GM18907 (cell line): ENCODE measurements at regions not wholly inside any gene's neighbourhood (a gene's known extent, or its start where the extent isn't known, plus 50 kb on each side); places are given as distances from the start of the nearest gene placed in this dataset.
"Not testable (repeated sequence)": the region's sequence is repeated elsewhere in the genome, so short reads cannot be mapped to it uniquely, and the experiment has no call there.

Source experiments
- ATAC-seq: cut with Tn5 transposase; IDR thresholded peaks from one replicate; pipeline ENCODE4 v1.9.1; 2021; ENCODE audit warnings: mild to moderate bottlenecking, moderate library complexity; ENCODE audit not compliant: unreplicated experiment

DNA sequence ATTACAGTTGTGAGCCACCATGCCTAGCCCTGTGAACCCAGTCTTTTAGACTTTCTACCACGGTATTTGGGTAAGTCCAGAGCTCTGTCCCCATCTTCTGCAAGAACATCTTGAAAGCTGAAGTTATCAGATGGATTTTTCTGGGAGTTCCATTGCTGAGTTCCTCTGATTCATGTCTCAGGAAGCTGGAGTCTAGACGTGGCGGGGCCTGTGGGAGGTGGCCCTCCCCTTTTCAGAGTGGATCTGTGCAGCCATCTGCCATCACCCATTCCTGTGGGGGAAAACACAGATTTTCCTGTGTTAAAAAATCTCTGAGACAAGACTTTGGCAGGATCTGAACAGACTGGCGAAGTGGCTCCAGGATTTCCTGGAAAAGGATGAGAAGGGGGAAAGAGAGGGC lies 234.3 kb downstream of the NPIPA7 start:
- ATAC-seq: not testable (repeated sequence)

DNA sequence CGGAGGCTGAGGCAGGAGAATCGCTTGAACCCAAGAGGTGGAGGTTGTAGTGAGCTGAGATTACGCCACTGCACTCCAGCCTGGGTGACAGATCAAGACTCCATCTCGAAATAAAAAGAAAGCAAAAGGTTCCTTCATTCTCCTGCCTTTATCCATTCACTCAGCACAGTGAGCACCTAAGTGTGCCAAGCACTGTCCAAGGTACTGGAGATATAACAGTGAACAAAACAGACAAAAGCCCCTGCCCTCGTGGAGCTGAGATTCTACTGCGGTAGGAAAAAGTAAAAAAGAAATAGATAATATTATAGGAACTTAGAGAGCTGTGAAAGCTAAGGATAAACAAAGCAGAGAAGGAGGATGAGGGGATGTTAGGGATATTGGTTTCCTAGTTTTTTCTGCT lies 235.5 kb downstream of the NPIPA7 start:
- not testable (repeated sequence) for ATAC-seq

DNA sequence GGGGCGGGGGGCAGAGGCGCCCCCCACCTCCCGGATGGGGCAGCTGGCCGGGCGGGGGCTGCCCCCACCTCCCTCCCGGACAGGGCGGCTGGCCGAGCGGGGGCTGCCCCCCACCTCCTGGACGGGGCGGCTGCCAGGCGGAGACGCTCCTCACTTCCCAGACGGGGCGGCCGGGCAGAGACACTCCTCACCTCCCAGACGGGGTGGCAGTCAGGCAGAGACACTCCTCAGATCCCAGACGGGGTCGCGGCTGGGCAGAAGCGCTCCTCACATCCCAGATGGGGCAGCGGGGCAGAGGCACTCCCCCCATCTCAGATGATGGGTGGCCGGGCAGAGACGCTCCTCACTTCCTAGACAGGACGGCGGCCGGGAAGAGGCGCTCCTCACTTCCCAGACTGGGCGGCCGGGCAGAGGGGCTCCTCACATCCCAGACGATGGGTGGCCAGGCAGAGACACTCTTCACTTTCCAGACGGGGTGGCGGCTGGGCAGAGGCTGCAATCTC lies 240.1 kb downstream of the NPIPA7 start:
- not testable (repeated sequence) for ATAC-seq

DNA sequence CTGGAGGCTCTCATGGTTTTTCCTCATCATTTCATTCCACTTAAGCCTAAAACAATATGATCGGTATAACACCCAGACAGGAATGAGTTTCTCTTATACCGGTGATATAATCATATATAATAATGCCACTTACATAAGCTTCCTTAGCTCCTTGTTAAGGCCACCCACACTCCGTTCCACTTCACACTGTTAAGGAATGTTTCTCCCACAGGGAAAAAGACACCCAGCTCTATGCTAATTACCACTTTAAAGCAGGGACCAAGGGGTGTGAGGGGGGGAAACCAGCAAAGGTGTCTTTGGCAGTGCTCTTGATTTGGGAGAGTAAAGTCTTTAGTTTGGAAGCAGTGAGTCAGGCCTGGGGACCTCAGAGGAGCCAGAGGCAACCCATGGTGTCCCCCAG lies 245.4 kb downstream of the NPIPA7 start:
- ATAC-seq: not testable (repeated sequence)

DNA sequence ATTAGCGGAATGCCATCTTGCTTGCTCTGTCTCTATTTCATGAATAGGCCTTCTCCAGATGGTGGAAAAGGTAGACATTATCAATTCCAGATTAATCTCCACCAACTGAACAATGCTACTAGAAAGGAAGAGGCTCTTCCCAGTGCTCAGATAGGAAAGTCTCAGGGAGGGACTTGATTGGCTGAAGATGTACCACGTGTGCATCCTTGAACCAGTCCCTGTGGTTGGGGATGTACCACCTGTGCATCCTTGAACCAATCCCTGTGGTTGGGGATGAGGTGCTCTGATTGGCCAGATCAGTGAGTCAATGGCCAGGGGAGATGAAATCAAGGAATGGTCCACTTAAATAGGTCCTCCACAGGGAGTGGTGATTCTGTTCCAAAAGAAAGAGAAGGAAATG lies 246.2 kb downstream of the NPIPA7 start:
- ATAC-seq: not testable (repeated sequence)

DNA sequence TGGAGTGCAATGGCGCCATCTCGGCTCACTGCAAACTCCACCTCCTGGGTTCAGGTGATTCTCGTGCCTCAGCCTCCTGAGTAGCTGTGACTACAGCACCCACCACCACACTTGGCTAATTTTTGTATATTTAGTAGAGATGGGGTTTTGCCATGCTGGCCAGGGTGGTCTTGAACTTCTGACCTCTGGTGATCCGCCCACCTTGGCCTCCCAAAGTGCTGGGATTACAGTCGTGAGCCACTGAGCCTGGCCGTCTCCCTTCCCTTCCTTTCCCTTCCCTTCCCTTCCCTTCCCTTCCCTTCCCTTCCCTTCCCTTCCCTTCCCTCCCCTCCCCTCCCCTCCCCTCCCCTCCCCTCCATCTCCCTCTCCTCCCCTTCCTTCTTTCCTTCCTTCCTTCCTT lies 248.9 kb downstream of the NPIPA7 start:
- not testable (repeated sequence) for ATAC-seq

DNA sequence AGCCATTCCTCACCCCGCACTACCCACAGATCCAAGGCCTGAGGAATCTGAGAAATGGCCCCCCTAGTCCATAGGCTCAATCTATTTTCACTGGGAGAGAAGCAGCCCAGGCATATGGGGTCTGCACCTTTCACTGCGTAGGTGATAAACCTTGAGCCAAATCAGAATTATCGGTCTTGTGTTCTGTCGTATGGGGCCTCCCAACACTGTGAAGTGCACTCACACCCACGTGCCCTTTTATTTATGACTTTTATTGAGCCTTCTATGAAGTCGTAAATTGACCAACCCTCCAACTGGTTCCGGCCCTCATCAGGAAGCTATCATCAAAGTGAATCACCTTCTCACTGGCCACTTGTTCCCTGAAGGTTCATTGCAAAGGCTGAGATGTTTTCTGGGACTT lies 259.3 kb downstream of the NPIPA7 start:
- ATAC-seq: not testable (repeated sequence)

DNA sequence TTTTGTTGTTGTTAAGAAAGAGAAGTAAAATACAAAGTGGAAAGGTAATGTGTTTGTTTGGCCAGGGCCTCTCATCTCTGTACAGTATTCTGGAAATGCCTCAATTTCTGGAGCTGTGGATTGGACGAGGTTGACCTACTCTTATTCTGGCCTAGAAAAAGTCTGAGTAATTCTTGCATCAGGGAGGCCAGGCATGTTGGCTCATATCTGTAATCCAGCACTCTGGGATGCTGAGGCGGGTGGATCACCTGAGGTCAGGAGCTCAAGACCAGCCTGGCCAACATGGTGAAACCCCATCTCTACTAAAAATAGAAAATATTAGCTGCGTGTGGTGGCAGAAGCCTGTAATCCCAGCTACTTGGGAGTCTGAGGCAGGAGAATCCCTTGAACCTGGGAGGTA lies 259.8 kb downstream of the NPIPA7 start:
- not testable (repeated sequence) for ATAC-seq

DNA sequence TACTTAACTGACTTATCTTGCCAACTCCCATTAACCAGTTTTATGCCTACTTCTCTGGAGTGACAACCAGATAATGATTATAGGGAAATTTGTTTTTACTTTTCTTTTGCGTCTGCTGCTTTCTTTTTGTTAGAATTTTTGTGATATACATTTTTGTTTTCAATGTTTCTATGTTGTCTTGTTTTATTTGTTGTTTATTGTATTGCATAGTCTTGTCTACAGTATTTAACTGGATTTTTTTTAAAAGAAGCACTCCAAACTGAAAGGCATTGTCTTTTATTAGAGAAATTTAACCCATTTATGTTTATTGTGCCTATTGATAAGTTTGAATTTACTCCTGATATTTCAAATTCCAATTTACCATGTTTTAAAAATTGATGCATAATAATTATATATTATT lies 264.9 kb downstream of the NPIPA7 start:
- not testable (repeated sequence) for ATAC-seq

DNA sequence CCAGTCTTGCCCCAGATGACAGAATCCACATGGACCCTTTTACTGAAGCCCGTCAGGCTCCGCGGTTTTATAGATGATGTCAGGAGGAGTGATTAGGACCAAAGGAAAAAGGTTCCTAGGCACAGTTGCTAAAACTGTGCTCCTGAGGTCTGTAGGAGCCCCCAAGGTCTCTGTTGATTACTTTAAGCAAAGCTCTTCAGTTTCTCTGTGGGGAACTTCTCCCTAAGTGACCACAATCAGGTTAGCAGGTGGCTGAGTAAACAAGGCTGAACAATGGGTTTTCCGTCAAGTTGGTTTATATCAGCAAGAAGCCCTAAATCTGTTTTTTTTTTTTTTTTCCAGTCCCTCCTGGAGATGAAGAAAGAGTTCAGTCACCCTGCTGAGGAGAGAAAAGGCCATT lies 269.1 kb downstream of the NPIPA7 start:
- ATAC-seq: not testable (repeated sequence)

DNA sequence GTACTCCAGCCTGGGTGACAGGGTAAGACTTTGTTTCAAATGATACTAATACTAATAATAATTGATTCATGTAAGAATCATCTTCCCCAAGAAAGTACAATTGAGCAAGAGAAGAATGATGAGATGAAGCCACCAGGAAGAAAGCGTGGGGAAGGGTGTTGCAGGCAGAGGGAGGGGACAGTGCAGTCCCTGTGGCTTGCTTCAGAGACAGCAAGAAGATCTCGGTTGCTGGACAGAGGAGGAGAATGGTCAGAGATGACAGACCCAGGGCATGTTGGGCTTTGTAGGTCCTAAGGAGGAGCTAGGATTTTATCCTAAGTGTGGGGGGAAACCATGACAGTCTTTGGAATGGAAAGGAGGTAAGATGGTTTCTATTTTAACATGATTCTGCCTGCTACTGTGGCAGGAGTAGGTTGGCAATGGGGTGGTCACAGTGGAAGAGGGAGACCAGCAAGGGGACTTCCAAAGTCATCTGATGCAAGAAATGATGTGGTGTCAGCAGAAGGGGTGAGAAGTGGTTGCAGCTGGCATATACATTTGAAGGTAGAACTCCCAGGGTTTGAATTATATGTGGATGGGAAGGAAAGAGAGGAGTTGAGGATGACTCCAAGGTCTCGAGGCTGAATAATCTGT lies 293.4 kb downstream of the NPIPA7 start:
- ATAC-seq: not testable (repeated sequence)

DNA sequence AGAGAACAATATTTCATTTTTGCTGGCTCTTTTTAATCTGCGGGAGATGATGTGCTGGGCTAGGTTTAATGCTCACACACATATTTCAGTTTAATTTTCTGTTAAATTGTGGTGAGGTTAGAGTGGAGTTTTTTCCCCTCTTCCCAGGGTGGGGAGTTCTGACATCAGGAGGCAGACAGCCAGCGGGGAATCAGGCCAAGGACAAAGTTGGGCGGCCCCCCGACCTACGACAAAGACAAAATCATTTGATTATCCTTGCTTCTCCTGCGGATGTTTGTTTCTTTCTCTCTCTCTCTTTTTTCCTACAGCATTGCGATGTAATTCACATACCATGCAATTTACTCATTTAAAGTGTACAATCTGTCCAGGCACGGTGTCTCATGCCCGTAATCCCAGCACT lies 295.9 kb downstream of the NPIPA7 start:
- not testable (repeated sequence) for ATAC-seq

DNA sequence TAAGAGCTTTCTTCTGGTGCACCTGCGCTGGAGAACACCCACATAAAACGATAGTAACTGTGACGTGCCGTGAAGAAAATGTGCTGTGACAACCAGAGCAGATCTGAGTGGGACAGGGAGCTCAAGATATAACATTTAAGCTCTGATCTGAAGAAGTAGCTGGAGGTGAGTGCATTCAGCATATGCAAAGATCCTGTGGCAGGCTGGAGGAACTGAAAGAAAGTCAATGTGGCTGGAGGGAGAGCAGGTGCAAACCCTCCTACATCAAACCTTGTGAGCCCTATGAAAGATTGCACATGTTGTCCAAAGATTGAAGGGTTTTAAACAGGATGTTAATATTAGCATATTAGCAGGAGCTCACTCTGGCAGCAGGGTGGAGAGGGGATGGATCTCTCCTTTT lies 342.9 kb downstream of the NPIPA7 start:
- not testable (repeated sequence) for ATAC-seq

DNA sequence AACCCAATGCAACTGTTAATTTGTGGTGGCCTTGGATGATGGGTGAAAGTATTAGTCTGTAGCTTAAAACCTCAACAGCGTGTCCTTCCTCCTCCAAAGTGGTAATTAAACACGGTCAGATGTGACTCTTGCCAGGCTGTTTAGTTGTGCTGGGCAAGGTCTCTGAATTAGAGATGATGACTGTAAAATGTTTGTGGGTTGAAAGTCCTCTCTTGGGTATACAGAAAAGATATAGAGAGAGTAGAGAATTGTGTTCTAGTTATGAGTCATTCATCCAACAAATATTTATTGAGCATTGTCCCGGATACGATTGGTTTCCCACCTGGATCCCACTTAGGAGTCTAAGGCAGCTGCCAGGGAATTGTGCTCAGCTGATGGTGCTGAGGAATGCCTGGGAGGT lies 343.7 kb downstream of the NPIPA7 start:
- ATAC-seq: not testable (repeated sequence)

DNA sequence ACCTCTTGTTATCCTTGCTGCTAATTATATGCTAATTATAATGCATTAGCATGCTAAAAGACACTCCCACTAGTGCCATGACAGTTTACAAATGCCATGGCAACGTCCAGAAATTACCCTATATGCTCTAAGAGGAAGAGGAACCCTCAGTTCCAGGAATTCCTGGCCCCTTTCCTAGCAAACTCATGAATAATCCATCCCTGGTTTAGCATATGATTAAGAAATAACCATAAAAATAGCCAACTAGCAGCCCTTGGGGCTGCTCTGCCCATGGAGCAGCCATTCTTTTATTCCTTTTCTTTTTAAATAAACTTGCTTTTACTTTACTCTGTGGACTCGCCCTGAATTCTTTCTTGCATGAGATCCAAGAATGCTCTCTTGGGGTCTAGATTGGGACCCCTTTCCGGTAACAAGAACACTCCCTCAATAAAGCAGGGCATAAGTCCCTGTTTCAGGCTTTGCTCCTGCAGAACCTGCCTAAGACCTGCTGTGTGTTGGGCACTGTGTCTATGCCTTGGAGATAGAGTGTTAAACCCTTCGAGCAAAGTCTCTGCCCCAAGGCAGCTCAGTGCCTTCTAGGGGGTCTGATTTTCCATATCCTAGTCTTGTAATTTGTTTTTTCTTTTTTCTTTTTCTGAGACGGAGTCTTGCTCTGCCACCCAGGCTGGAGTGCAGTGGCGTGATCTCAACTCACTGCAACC lies 345.0 kb downstream of the NPIPA7 start:
- not testable (repeated sequence) for ATAC-seq

DNA sequence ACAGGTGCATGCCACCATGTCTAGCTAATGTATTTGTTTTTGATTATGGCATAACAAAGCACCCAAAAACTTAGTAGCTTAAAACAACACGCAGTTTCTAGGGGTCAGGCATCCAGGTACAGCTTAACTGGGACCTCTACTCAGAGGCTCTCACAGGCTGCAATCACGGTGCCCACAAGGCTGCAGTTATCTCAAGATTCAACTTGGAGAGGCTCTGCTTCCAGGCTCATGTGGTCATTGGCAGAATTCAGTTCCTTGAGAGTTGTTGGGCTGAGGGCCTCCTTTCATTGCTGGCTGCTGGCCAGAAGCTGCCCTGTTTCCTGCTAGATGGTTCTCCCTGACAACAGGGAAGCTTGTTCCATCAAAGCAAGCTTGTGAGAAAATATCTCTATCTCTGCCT lies 348.1 kb downstream of the NPIPA7 start:
- not testable (repeated sequence) for ATAC-seq

DNA sequence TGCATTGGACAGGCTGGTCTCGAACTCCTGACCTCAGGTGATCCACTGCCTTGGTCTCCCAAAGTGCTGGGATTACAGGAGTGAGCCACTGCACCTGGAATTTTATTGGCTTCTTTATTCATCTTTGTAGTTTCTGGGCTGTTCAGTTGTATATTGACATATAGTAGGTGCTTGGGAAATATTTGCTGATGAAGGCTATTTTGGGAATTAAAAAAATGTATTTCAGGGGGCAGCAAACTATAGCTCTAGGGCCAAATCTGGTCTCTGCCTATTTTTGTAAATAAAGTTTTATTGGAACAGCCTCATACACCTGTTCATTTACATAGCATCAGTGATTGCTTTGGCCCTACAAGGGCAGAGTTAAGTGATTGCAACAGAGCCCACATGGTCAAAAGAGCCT lies 363.6 kb downstream of the NPIPA7 start:
- ATAC-seq: not testable (repeated sequence)

DNA sequence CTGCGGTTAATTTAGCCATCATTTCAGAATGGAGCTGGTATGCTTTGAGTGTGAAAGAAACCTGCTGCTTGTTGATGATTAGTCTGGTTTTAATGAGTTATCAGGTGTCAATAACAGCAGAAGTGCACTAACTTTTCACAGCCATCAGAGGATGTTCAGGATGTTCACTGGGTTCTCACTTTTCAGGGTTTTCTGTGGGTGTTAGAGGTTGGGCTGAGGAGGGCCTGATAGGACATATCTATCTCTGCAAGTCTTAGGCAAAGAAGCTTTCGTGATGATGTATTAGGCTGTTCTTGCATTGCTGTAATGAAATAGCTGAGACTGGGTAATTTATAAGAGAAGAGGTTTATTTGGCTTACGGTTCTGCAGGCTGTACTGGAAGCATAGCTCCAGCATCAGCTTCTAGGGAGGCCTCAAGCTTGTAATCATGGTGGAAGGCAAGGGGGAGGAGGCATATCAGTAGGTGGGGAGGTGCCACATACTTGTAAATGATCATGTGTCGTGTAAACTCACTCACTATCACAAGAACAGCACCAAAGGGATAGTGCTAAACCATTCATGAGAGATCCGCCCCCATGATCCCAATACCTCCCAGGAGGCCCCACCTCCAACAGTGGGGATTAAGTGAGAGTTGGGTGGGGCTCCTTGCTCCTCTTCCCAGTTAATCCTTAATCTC lies 376.2 kb downstream of the NPIPA7 start:
- not testable (repeated sequence) for ATAC-seq

DNA sequence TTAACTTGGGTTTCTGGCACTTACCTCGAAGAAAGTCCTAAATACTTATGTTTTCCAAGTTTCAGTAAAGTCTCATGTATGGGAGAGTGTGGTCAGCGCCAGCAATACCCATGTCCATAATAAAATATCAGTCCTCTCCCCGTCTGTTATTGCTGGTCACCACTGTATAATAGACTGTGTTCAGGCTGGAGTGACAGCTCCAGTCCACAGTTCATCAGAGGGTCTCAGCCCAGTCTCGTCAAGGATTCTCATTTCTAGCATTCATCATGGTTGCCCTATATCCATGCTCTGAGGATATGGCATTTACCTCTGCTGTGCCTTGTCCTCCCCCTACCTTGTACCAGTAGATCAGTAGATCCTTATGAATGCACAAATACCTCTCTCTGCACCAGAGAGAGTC lies 384.5 kb downstream of the NPIPA7 start:
- ATAC-seq: no peak

DNA sequence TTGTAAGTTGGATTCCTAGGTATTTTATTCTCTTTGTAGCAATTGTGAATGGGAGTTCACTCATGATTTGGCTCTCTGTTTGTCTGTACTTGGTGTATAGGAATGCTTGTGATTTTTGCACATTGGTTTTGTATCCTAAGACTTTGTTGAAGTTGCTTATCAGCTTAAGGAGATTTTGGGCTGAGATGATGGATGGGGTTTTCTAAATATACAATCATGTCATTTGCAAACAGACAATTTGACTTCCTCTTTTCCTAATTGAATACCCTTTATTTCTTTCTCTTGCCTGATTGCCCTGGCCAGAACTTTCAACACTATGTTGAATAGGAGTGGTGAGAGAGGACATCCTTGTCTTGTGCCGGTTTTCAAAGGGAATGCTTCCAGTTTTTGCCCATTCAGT lies 391.8 kb downstream of the NPIPA7 start:
- not testable (repeated sequence) for ATAC-seq

DNA sequence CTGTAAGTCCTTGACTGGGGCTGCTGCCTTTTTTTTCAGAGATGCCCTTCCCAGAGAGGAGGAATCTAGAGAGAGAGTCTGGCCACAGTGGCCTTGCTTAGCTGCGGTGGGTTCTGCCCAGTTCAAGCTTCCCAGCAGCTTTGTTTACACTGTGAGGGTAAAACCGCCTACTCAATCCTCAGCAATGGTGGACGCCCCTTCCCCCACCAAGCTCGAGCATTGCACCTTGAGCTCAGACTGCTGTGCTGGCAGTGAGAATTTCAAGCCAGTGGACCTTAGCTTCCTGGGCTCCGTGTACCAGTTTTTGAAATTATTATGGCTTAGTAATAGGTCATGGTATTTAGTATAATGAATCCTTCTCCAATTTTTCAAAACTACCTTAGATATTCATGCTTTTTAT lies 395.4 kb downstream of the NPIPA7 start:
- no peak for ATAC-seq

DNA sequence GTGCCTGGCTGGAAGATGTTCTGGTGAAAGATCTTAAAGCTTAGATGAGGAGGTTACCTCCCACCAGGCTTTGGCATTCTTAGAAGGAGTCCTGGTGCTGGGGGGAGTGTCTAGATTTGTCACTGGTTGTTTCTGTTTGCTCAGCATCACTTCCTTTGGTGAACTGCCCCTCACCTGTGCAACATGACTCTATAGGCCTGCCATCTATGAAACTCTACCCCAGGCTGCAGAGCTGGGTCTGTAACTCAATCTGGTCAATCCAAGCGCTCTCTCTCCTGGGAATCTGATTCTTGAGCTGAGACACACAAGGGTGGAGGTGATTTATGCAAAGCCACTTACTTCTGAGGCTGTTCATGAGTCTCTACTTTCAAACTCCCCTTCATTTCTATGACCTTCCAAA lies 399.4 kb downstream of the NPIPA7 start:
- ATAC-seq: no peak
